ENCODE measurements at regions not wholly inside any gene's neighbourhood (a gene's known extent, or its start where the extent isn't known, plus 50 kb on each side); places are given as distances from the start of the nearest gene placed in this dataset.
"Not testable (repeated sequence)": the region's sequence is repeated elsewhere in the genome, so short reads cannot be mapped to it uniquely, and the experiment has no call there.

DNA sequence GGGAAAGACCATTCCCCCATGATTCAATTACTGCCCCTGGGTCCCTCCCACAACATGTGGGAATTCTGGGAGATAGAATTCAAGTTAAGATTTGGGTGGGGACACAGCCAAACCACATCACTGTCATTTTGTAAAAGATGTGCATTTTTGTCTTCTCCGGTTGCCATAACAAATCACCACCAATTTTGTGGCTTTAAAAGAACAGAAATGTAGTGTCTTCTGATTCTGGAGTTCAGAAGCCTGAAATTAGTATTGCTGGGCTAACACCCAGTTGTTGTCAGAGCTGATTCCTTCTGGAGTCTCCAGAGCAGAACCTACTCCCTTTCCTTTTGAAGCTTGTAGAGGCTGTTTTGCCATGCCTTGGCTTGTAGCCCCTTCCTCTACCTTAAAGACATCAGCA, 54.1 kb upstream of the DHRSX start:
- DNase-seq, result no peak
- Histone ChIP-seq H3K4me1 (no peaks in the 10 kb centered on the region), H3K36me3 (no peaks in the 10 kb centered on the region), H3K9me3 (peaks cover 0 to 4% (median 0%) of the 10 kb centered on the region in 4 donors), H3K4me3 (no peak overlapping the region), H3K27me3 (peaks cover 0 to 4% (median 0%) of the 10 kb centered on the region in 3 donors), H3K27ac (no peak overlapping the region)
- intact Hi-C loops (cut with DNase I), result no loop called here
- 93 to 98% methylated on average over 1 of the region's 1 CpG for WGBS, 2 donors
- TF ChIP-seq EP300 (IDR thresholded peaks at IDR 0.05) (no peak), POLR2A (IDR thresholded peaks at IDR 0.05) (no peak), POLR2AphosphoS5 (IDR thresholded peaks at IDR 0.05) (no peak)
- TF ChIP-seq, protein P1, sequence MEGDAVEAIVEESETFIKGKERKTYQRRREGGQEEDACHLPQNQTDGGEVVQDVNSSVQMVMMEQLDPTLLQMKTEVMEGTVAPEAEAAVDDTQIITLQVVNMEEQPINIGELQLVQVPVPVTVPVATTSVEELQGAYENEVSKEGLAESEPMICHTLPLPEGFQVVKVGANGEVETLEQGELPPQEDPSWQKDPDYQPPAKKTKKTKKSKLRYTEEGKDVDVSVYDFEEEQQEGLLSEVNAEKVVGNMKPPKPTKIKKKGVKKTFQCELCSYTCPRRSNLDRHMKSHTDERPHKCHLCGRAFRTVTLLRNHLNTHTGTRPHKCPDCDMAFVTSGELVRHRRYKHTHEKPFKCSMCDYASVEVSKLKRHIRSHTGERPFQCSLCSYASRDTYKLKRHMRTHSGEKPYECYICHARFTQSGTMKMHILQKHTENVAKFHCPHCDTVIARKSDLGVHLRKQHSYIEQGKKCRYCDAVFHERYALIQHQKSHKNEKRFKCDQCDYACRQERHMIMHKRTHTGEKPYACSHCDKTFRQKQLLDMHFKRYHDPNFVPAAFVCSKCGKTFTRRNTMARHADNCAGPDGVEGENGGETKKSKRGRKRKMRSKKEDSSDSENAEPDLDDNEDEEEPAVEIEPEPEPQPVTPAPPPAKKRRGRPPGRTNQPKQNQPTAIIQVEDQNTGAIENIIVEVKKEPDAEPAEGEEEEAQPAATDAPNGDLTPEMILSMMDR (IDR thresholded peaks at IDR 0.05), result no peak

DNA sequence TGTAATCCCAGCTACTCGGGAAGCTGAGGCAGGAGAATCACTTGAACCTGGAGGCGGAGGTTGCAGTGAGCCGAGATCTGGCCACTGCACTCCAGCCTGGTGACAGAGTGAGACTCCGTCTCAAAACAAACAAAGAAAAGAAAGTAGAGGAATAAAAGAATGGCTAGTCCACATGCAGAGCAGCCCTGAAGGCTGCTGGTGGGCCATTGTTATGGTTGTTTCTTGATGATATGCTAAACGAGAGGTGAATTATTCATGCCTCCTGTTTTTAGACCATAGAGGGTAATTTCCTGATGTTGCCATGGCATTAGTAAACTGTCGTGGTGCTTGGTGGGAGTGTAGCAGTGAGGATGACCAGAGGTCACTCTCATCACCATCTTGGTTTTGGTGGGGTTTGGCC, 53.3 kb upstream of the DHRSX start:
- H3K27ac ChIP-seq; H3K4me1 ChIP-seq; DNase-seq; H3K36me3 ChIP-seq; H3K27me3 ChIP-seq; H3K4me3 ChIP-seq; intact Hi-C loops (cut with DNase I); H3K9me3 ChIP-seq: not testable (repeated sequence)
- WGBS, 2 donors, result 75 to 84% methylated on average over 6 of the region's 6 CpGs

DNA sequence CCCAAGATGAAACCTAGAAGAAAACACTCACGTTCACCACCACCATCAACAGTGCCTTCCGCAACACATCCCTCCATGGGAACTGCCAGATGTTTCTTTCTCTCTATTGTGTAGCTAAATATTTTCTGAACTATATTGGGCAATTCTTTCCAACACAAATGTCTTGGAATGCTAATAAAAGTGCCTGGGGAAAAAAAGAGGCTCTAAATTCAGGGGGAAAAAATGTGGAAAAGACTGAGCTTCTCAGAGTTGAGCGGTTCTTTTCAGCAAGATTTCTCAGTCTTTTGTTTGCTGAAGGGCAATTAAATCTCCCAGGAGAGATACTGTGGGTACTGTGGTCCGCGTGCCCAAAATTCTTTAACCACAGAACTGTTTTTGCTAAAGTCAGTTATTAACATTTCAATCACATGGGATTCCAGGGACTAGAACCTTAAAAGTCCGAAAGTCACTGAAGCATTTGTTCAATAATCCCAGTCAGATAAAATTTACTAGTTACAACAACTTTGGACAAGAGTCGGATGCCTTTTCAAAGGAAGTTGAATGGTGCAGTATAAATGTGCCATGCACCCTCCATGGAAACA, 51.9 kb upstream of the DHRSX start:
- 39 to 44% methylated on average over 7 of the region's 7 CpGs for WGBS, 2 donors
- intact Hi-C loops (cut with DNase I), result no loop called here
- TF ChIP-seq, protein P1 (IDR thresholded peaks at IDR 0.05), result no peak
- TF ChIP-seq POLR2AphosphoS5 (IDR thresholded peaks at IDR 0.05) (no peak), POLR2A (IDR thresholded peaks at IDR 0.05) (no peak), EP300 (IDR thresholded peaks at IDR 0.05) (no peak)
- H3K4me1 ChIP-seq, result no peaks in the 10 kb centered on the region
- H3K36me3 ChIP-seq, result no peaks in the 10 kb centered on the region
- H3K4me3 ChIP-seq, result no peak overlapping the region
- no peak overlapping the region for H3K27ac ChIP-seq
- peaks cover 0 to 4% (median 0%) of the 10 kb centered on the region in 4 donors for H3K9me3 ChIP-seq
- DNase-seq, result no peak
- peaks cover 0 to 4% (median 0%) of the 10 kb centered on the region in 3 donors for H3K27me3 ChIP-seq

DNA sequence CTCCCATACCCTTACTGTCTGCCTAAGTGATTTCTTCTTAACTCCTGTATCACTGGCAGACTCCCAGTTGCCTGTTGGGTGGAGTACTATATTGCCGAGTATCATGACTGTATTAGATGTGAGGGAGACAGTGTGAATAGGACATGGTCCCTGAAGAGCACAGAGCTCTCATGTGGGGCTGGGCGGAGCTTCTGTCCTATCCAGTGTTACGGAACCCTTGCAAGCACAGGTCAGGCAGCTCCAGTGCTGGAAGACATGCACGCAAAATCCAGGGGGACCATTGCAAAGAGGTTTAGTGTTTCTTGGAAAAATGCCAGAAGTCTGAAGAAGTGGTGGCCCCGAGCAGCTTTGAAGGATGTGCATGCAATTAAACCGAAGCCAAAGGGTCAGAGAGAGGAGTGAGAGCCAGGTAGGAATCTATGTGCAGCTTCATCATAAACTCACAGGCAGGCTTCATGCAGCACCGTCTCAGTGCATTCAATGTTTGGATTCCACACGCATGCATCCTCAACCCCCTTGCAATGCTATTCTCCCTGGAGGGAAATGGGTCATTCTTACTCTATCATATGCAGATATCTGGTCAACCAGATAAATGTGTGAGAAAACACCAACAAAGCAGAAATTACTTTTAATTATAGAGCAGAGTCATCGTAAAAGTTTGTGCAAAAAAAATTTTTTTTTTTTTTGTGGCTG, 49.7 kb upstream of the DHRSX start:
- H3K27ac ChIP-seq, result no peak overlapping the region
- 43 to 62% methylated on average over 9 of the region's 9 CpGs for WGBS, 2 donors
- intact Hi-C loops (cut with DNase I), result no loop called here

More for the DNA sequence above, 49.7 kb upstream of the DHRSX start:
- TF ChIP-seq, protein P1 (IDR thresholded peaks at IDR 0.05), result no peak
- no peak for TF ChIP-seq EP300 (IDR thresholded peaks at IDR 0.05)
- TF ChIP-seq POLR2AphosphoS5 (IDR thresholded peaks at IDR 0.05), result no peak
- DNase-seq, result no peak
- Histone ChIP-seq H3K4me1 (no peaks in the 10 kb centered on the region), H3K27me3 (peaks cover 0 to 4% (median 0%) of the 10 kb centered on the region in 3 donors), H3K36me3 (no peaks in the 10 kb centered on the region), H3K9me3 (peaks cover 0 to 9% (median 0%) of the 10 kb centered on the region in 4 donors), H3K4me3 (no peak overlapping the region)

Small RNA genes lying in the stretch of these regions (small RNA-seq; reads per million reads assigned to genes)
- gene MIR6089, result 0 reads per million in 3 donors

All from sigmoid colon (tissue), 6 donors.